NCI-H2029 treated with DMSO at 0.1 percent for 48 hours (cell line): ENCODE measurements at regions not wholly inside any gene's neighbourhood (a gene's known extent, or its start where the extent isn't known, plus 50 kb on each side); places are given as distances from the start of the nearest gene placed in this dataset.

Source experiments
- DNase-seq: peaks from one replicate; lab custom pipeline; 2025; lab: John Stamatoyannopoulos, UW

GRCh38 chr6:6525933-6526332, 62.6 kb upstream of the LY86 start:
- DNase-seq, result no peak

- DNase-seq, result no peak
These were observed 59.2 kb upstream of the LY86 start for GRCh38 chr6:6529275-6529674.

GRCh38 chr6:6533176-6533575, 55.3 kb upstream of the LY86 start:
- DNase-seq, result no peak

GRCh38 chr6:6534399-6534798, 54.1 kb upstream of the LY86 start:
- DNase-seq, result no peak

GRCh38 chr6:6537488-6538260, 50.8 kb upstream of the LY86 start:
- no peak for DNase-seq

GRCh38 chr6:6538261-6538660, 50.3 kb upstream of the LY86 start:
- no peak for DNase-seq
